Stimulated activated naive CD8-positive, alpha-beta T cell treated with anti-CD3 and anti-CD28 coated beads, Interleukin-15, Interleukin-2, amounts not matched to agents 100 ng/mL and 50 ng/mL, for 24 hours (primary cell): ENCODE measurements at regions not wholly inside any gene's neighbourhood (a gene's known extent, or its start where the extent isn't known, plus 50 kb on each side); places are given as distances from the start of the nearest gene placed in this dataset.

Experiments
- H3K27ac Mint-ChIP-seq: one replicate; pipeline ENCODE4 v1.8.0; 2021; ENCODE audit warnings: mild to moderate bottlenecking, mixed read lengths
- H3K27me3 Mint-ChIP-seq: one replicate; pipeline ENCODE4 v1.8.0; 2021; ENCODE audit warnings: mixed read lengths
- H3K36me3 Mint-ChIP-seq: one replicate; pipeline ENCODE4 v1.8.0; 2021; ENCODE audit warnings: low read depth, mixed read lengths
- H3K4me1 Mint-ChIP-seq: one replicate; pipeline ENCODE4 v1.8.0; 2021; ENCODE audit warnings: low read depth, mixed read lengths
- H3K4me3 Mint-ChIP-seq: one replicate; pipeline ENCODE4 v1.8.0; 2021; ENCODE audit warnings: mild to moderate bottlenecking, mixed read lengths
- H3K9me3 Mint-ChIP-seq: one replicate; pipeline ENCODE4 v1.8.0; 2021; ENCODE audit warnings: mixed read lengths

DNA sequence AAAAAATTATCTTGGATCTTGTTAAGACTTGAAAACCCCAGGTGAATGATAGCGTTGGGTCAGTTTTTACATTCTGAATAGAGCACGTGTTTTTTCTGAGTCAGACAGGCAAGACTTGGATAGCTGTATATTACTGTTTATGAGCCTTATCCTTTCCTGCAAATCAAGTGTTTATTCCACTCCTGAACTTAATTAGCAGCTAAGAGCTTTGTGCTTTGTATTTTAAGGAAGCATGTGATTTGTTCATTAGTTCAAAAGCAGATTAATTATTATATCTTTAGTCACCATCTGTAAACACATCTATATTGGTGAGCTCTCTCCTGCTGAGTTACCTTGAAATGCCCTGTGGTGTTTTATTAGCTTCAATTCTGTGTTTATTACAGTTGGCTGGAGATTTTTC is 98.6 kb upstream of the PRPS1L1 start:
- no peak overlapping the region for H3K27ac Mint-ChIP-seq
- no peaks in the 10 kb centered on the region for H3K36me3 Mint-ChIP-seq
- H3K4me3 Mint-ChIP-seq = no peak overlapping the region
- H3K9me3 Mint-ChIP-seq = no peaks in the 10 kb centered on the region
- no peaks in the 10 kb centered on the region for H3K27me3 Mint-ChIP-seq
- H3K4me1 Mint-ChIP-seq = no peaks in the 10 kb centered on the region

DNA sequence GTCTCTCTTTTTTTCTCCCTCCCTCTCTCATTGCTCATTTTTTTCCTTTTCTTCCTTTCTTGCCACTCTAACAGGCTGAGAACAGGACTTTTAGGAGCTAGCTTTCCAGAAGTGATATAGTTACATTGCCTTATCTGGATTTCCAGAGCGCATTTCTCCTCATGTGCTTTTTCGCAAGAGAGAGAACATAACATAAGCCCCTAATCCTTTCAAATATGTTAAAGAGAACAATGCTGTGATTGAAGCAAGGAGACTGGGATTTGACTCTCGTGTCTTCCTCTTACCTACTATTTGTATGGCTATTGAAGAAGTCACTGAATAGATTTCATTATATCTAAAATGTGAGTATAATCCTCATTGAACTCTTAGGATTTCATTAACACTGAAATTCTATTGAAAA is 101.2 kb upstream of the PRPS1L1 start:
- no peak overlapping the region for H3K4me3 Mint-ChIP-seq
- H3K36me3 Mint-ChIP-seq = no peaks in the 10 kb centered on the region
- no peaks in the 10 kb centered on the region for H3K9me3 Mint-ChIP-seq
- H3K27me3 Mint-ChIP-seq = no peaks in the 10 kb centered on the region
- no peak overlapping the region for H3K27ac Mint-ChIP-seq
- H3K4me1 Mint-ChIP-seq = no peaks in the 10 kb centered on the region

DNA sequence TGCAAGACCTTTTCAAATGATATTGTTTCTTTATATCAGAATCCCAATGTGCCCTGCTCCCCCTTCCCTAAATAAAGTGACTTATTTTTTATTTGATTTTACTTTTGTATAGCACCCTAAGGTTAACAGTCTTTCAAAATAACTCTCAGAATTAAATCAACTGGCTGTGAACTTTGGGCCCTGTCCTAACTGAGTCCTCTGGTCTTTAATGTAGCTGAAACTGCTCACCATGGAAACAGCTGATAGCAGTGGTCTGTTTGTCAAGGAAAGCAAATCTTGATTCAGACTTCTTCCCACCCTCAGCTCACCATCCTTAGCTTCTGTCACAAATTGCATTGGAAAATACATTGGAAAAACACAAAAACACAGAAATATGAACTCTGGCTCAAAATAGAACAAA is 105.2 kb upstream of the PRPS1L1 start:
- H3K4me1 Mint-ChIP-seq = no peaks in the 10 kb centered on the region
- no peaks in the 10 kb centered on the region for H3K9me3 Mint-ChIP-seq
- H3K27me3 Mint-ChIP-seq = no peaks in the 10 kb centered on the region
- no peaks in the 10 kb centered on the region for H3K36me3 Mint-ChIP-seq
- H3K4me3 Mint-ChIP-seq = no peak overlapping the region
- no peak overlapping the region for H3K27ac Mint-ChIP-seq

DNA sequence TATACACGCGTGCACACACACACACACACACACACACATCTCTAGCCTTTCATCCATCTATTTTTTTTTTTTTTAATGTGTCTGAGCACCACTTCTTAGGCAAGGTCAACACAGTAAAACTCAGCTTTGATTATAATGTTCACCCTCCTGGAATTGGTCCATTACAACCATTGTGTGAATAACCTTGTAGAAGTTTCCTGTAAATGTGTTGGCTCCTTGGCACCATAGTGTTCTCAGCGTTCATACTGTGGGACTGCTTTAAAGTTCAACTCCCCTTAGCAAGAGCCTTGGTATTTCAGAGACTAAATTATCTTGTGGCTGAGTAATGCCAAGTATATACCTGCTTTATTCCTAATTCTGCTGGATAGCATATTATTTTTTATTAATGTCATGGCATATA is 106.3 kb upstream of the PRPS1L1 start:
- Mint-ChIP-seq H3K4me3 (no peak overlapping the region), H3K27me3 (no peaks in the 10 kb centered on the region), H3K36me3 (no peaks in the 10 kb centered on the region), H3K9me3 (no peaks in the 10 kb centered on the region), H3K27ac (no peak overlapping the region), H3K4me1 (no peaks in the 10 kb centered on the region)

DNA sequence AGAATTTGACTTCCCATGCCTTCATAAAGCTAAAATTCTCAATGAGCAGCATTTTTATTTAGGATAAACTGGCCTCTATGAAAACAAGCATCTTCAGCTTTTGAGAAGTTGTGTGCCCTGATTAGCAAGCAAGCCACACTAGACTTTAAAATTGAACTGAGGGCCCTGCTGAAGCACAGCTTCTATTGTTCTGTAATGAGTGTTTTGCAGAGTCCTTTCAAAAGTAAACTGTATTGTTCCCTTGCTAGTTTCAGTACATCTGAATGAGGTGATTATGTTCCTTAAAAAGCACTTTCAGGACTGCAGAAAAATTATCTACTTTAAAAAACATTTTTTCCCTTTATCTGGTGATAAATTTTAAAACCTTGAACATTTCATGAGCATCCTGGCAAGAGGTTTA is 113.3 kb upstream of the PRPS1L1 start:
- Mint-ChIP-seq H3K27ac (no peak overlapping the region), H3K9me3 (no peaks in the 10 kb centered on the region), H3K4me1 (peaks cover 5% of the 10 kb centered on the region), H3K27me3 (peaks cover 4% of the 10 kb centered on the region), H3K36me3 (no peaks in the 10 kb centered on the region), H3K4me3 (no peak overlapping the region)

DNA sequence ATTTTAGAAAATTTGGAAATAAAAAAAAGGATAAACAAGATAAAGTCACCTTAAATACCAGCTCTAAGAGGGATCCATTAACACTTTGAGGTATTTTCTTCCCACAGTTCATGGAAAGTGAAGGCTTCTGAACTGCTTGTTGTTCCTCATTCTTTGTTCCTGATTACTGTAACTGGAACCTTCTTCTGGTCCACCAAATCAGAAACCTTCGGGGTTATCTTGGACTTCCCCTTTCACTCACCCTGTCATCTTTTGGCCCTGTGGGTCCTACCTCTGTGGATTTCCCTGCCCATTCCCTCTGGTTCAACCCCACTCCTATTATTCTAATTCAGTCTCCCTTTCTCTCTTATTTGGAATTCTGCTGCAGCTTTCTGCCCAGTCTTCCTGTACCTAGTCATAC is 116.5 kb upstream of the PRPS1L1 start:
- H3K36me3 Mint-ChIP-seq = no peaks in the 10 kb centered on the region

DNA sequence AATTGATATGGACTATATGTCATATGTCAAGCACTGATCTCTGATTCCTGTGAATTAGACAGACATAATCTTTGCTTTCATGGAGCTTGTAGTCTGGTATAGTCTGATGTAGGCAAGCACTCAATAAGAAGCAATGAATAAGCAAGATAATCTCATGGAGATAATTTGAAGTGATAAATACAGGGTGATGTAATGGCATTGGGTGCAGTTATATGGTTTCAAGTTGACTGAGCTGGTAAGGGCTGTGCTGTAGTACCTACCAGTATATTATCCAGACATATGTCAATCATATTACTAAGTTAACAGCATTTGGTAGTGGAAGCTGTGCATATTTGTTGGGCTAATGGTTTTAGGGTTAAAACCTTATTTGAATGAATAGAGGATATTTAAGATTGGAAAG is 117.5 kb upstream of the PRPS1L1 start:
- Mint-ChIP-seq H3K27me3 (peaks cover 4% of the 10 kb centered on the region), H3K36me3 (no peaks in the 10 kb centered on the region), H3K4me1 (peaks cover 5% of the 10 kb centered on the region), H3K4me3 (no peak overlapping the region), H3K27ac (no peak overlapping the region), H3K9me3 (no peaks in the 10 kb centered on the region)

More for the DNA sequence above, 116.5 kb upstream of the PRPS1L1 start:
- no peak overlapping the region for H3K4me3 Mint-ChIP-seq
- H3K4me1 Mint-ChIP-seq = peaks cover 5% of the 10 kb centered on the region
- H3K27ac Mint-ChIP-seq = no peak overlapping the region
- H3K27me3 Mint-ChIP-seq = peaks cover 4% of the 10 kb centered on the region
- no peaks in the 10 kb centered on the region for H3K9me3 Mint-ChIP-seq

DNA sequence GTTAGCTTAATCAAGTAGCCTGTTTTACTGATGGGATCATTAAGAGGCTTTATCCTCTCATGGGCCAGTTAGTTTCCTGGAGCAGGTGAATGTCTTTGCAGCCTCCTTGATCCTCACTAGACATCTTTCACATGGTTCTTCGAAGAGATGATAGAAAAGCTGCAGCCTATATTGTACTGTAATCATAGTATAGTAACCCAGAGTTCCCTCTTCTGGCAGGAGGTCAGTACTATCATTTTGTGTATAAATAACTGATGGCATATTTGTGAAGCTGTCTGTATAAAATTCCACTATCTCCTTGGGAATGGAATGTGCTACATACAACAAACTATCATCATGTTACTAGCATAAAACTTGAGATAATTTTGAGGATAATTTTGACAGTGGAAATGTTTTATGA is 123.8 kb upstream of the PRPS1L1 start:
- Mint-ChIP-seq H3K4me3 (no peak overlapping the region), H3K27me3 (peaks cover 11% of the 10 kb centered on the region), H3K4me1 (no peaks in the 10 kb centered on the region), H3K9me3 (no peaks in the 10 kb centered on the region), H3K27ac (no peak overlapping the region), H3K36me3 (no peaks in the 10 kb centered on the region)

DNA sequence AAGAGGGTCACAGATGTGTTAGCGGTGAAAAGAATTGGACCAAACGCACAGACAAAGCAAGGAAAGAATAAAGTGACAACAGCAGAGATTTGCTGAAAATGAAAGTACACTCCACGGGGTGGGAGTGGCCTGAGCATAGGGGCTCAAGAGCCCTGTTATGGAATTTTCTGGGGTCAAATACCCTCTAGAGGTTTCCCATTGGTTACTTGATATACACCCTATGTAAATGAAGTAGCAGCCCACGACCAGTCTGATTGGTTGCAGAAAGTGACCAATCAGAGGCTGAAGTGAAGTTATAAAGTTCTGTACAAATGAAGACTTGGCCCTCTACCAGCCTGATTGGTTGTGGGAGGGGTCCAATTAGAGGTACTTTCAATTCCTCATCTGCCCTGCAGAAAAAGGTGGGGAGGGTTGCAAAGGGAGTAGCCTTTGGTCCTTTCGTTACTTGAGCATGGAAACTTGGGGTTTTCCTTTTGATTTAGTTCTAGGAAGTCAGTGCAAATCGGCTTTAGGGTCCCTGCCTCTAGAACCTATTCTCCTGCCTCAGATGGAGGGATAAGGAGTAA is 125.6 kb upstream of the PRPS1L1 start:
- Mint-ChIP-seq H3K9me3 (no peaks in the 10 kb centered on the region), H3K4me1 (no peaks in the 10 kb centered on the region), H3K27ac (no peak overlapping the region), H3K4me3 (no peak overlapping the region), H3K27me3 (peaks cover 11% of the 10 kb centered on the region), H3K36me3 (no peaks in the 10 kb centered on the region)

DNA sequence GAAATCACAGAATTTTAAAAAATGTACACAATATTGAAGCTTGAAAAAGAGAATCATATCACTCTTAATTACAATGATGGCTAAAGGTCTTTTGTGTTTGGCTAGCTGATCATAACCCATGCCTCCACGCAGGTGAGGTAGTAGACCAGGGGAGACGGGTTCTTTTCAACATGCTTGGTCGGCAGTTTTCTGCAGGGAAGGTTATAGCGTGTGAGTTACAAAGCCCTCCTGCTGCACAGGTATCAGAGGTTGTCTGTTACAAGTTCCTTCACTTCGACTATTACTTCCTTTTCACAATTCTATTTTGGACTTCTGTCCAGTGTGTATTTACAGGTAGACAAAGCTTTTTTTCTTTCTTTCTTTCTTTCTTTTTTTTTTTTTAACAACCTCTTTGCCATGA is 127.1 kb upstream of the PRPS1L1 start:
- H3K9me3 Mint-ChIP-seq = no peaks in the 10 kb centered on the region
- H3K36me3 Mint-ChIP-seq = no peaks in the 10 kb centered on the region
- peaks cover 11% of the 10 kb centered on the region for H3K27me3 Mint-ChIP-seq
- no peak overlapping the region for H3K4me3 Mint-ChIP-seq
- H3K4me1 Mint-ChIP-seq = no peaks in the 10 kb centered on the region
- H3K27ac Mint-ChIP-seq = no peak overlapping the region

DNA sequence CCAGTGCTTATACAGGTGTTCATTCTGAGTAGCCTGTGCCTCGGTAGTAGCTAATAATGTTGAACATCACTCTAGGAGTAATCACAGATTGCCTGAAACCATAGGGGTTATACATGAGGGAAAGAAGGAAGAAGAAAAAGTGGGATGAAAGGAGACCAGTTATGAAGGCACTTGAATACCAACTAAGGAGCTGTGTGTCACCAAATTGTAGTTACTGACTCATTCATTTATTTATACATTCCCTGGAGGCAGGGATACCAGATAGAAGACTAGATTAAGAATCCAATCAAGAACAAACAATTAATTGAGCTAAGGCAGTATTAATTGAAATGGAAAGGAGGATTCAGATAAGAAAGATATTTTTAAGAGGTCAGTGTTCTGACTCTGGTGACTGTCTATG is 129.6 kb upstream of the PRPS1L1 start:
- Mint-ChIP-seq H3K9me3 (no peaks in the 10 kb centered on the region), H3K4me1 (no peaks in the 10 kb centered on the region), H3K36me3 (no peaks in the 10 kb centered on the region), H3K4me3 (no peak overlapping the region), H3K27ac (no peak overlapping the region), H3K27me3 (peaks cover 11% of the 10 kb centered on the region)

DNA sequence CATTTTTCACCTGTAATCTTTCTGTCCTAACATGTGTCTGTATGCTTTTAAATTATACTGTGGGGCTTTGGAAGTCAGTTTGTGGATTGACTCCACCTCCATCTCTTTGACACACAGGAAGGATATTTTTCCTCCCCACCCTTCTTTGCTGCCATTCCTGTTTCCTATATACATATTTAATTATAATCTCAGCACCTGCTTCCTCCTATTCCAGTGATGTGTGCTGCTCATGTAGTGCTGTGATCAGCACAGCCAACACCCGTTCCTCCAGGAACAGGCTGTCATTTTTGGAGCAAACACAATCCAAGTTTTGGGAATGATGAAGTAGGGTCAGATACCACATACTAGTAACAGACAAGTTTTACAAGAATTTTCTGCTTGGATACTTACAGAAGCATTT is 135.0 kb upstream of the PRPS1L1 start:
- Mint-ChIP-seq H3K36me3 (no peaks in the 10 kb centered on the region), H3K27ac (no peak overlapping the region), H3K4me1 (no peaks in the 10 kb centered on the region), H3K4me3 (no peak overlapping the region), H3K27me3 (peaks cover 3% of the 10 kb centered on the region), H3K9me3 (no peaks in the 10 kb centered on the region)

DNA sequence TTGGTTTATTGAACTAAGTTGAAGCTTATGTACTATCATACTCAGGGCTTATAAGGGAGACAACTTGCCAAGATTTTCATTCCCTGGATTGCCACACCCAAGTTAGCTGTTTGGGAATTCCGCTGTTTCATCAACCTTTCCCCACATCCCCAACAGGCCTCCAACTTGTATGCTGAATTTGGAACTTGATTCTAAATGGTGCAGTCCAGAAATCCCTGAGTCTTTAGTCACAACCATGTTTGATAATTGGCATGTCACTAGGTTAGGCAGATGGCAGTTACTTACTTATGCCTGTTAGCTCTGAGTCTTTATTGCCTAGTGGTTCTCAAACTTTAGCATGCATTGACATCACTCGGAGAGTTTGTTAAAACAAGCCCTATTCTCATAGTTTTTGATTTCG is 135.4 kb upstream of the PRPS1L1 start:
- peaks cover 3% of the 10 kb centered on the region for H3K27me3 Mint-ChIP-seq
- no peak overlapping the region for H3K27ac Mint-ChIP-seq
- H3K4me1 Mint-ChIP-seq = no peaks in the 10 kb centered on the region
- H3K9me3 Mint-ChIP-seq = no peaks in the 10 kb centered on the region
- no peak overlapping the region for H3K4me3 Mint-ChIP-seq
- no peaks in the 10 kb centered on the region for H3K36me3 Mint-ChIP-seq

DNA sequence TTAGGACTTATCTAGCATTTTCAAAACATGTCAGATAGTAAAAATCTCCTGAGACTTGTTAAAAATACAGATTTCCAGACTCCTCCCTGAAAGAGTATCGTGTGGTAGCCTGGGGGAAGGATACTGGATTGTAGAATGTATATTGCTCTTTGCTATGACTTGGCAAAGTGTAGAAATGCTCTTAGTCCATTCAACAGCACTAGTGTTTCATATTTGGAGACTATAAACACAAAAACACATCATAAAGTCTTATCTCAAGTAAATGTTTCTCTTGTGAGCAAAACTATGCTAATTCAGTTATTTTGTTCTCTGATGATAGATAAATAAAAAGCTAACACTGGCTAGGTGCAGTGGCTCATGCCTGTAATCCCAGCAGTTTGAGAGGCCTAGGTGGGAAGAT is 137.5 kb upstream of the PRPS1L1 start:
- H3K4me3 Mint-ChIP-seq = no peak overlapping the region
- peaks cover 3% of the 10 kb centered on the region for H3K27me3 Mint-ChIP-seq
- no peaks in the 10 kb centered on the region for H3K9me3 Mint-ChIP-seq
- no peaks in the 10 kb centered on the region for H3K36me3 Mint-ChIP-seq
- no peak overlapping the region for H3K27ac Mint-ChIP-seq
- no peaks in the 10 kb centered on the region for H3K4me1 Mint-ChIP-seq

DNA sequence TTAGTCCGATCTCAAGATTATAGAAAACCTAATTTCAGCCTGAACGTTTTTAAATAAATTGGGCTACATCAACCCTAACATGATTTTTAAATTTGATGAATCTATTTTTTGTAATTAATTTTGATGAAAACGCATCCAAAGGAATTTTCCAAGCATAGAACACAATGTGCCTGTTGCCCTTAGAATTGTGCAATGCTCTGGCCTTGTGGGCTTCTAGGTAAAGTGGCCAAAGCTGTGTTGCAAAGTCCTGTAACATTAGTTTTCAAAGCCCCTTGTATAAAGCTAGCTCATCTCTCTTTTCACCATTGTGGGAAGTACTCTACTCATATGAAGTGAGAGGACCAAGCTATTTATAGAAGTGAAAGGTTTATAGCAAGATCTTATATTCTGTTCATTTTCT is 138.4 kb upstream of the PRPS1L1 start:
- H3K27me3 Mint-ChIP-seq = peaks cover 3% of the 10 kb centered on the region
- H3K4me1 Mint-ChIP-seq = no peaks in the 10 kb centered on the region
- H3K36me3 Mint-ChIP-seq = no peaks in the 10 kb centered on the region
- no peak overlapping the region for H3K27ac Mint-ChIP-seq
- H3K4me3 Mint-ChIP-seq = no peak overlapping the region
- H3K9me3 Mint-ChIP-seq = no peaks in the 10 kb centered on the region

DNA sequence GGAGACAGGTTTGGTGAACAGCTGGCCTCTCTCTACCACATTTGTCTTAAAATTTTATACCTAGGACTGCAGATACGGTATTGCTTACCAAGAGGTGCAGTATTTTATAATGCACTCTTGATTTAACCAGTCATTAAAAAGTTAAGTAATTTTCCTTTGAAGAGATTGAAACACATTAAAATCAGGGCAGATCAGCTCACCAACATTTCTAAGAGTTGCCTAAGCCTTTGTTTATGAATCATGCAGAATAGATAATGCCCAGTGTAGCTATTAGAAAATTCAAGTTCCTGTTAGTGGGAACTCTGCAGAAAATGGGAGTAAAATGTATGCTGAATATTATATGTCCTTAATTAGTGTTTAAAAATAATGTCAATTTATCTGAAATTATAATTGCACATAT is 140.2 kb upstream of the PRPS1L1 start:
- H3K4me3 Mint-ChIP-seq = no peak overlapping the region
- H3K4me1 Mint-ChIP-seq = no peaks in the 10 kb centered on the region
- peaks cover 3% of the 10 kb centered on the region for H3K27me3 Mint-ChIP-seq
- H3K36me3 Mint-ChIP-seq = no peaks in the 10 kb centered on the region
- no peak overlapping the region for H3K27ac Mint-ChIP-seq
- H3K9me3 Mint-ChIP-seq = no peaks in the 10 kb centered on the region
